NCI-H1694 treated with DMSO at 0.1 percent for 48 hours (cell line): ENCODE measurements at regions not wholly inside any gene's neighbourhood (a gene's known extent, or its start where the extent isn't known, plus 50 kb on each side); places are given as distances from the start of the nearest gene placed in this dataset.
"Not testable (repeated sequence)": the region's sequence is repeated elsewhere in the genome, so short reads cannot be mapped to it uniquely, and the experiment has no call there.

ENCODE experiments used
- DNase-seq: peaks from one replicate; lab custom pipeline; 2025; lab: John Stamatoyannopoulos, UW

DNA sequence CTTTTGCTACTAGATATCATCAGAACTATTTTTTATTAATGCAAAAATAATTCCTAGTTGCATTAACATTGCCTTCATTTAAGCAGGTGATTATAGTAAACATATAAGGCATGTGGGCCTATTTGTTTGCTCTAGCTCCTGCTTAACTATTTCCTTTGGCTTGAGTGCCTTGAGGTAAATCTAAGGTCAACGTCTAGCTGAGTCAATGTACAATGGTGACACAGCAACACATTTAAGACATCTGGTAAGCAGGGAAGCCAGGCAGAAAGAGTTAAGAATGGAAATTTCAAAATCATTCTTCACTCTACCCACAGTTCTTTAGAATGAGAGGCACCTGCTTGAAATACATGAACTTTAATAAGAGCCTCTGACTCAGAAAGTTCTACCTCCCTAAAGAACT lies 111.9 kb upstream of the FST start:
- DNase-seq = no peak

DNA sequence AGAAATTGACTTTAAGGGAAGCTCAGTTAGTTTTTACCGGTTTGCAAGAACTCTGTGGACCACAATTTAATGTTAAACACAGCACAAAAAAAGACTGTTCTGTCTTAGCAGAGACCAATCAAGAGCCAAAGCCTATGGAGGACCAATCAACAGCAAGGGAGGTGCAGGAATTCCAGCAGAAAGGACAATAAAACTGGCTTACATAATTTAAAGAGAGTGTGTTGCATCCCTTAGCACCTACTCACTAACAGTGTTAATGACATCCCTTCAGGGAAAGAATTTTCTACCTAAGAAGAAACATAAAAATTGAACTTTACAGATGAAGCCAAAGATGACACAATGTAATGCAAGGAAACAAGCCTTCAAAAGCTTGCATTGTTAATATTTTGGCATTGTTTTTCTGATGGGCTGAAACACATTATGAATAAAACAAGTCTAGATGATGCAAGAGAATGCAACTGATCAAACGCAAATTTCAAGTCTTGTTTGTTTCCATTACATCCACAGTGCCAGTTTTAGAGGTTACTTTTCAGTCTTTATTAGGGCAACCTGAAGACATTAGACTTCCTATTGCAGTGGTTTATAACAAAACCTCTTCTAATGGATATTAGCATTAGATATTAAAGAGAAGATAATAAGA lies 111.3 kb upstream of the FST start:
- DNase-seq = no peak

DNA sequence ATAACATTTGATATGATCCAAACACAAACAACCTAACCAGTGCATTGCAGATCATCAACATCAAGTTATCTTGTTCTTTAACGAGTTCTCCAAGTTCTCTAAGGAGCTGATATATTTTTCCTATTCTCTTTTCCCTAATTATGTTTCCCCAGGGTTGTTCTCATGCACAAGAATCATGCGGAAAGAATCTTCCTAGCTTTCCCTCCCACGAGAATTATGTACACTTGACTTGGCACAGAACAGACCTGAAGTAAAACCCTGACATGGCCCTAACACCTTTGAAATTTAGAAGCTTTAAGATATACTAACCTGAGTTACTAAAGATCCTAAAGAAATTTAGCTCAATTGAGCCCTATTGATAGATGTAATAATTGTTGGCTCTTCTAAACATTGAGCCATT lies 110.7 kb upstream of the FST start:
- no peak for DNase-seq

DNA sequence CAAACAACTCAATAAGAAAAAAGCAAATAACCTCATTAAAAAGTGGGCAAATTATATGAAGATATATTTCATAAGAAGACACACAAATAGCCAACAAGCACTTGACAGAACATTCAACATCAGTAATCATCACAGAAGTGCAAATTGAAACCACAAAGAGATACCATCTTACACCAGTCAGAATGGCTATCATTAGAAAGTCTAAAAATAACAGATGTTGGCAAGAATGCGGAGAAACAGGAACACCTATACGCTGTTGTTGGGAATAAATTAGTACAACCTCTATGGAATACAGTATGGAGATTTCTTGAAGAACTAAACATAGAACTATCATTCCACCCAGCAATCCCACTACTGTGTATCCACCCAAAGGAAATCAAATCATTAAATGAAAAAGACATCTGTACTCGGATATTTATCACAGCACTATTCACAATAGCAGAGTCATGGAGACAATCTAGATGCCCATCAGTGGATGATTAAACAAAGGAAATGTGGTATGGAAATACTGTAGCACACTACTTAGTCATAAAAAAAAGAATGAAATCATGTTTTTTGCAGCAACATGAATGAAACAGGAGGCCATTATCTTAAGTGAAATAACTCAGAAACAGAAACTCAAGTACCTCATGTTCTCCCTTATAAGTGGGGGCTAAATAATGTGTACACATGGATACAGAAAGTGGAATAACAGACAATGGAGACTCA lies 106.8 kb upstream of the FST start:
- no peak for DNase-seq

DNA sequence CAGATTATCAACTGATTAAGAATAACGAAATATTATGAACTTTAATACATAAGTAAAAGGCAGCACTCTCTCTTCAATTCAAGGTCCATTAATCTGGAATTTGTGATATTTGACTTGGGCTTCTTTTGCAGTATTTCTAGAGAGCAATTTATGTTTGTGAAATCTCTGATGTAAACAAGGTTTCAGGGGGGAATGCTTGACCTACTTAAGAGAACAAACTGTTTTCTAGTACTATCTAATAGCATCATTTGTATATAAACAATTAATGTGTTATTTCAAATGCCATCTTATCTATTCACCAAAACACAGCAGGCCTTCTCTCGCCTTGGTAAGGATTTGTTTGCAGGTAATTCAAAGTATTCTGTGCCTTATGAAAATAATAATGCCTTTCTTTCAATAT lies 103.6 kb upstream of the FST start:
- no peak for DNase-seq

DNA sequence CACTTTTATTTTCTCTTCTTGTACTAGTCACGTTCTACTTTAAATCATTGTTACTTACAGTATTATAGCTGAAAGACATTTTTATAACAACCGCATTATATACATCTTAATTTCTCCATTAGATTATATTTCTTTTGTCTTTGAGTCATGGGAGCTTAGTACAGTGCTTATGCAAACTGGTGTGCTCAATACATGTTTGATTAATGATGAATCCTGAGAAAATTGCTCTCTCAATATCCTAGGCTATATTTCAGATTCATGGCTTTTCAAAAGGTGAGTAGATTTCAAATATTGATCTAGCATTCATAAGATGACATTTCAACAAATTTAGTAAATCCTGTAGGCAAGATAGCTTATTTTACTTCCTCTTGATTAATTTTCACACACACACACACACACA lies 102.2 kb upstream of the FST start:
- DNase-seq = no peak

DNA sequence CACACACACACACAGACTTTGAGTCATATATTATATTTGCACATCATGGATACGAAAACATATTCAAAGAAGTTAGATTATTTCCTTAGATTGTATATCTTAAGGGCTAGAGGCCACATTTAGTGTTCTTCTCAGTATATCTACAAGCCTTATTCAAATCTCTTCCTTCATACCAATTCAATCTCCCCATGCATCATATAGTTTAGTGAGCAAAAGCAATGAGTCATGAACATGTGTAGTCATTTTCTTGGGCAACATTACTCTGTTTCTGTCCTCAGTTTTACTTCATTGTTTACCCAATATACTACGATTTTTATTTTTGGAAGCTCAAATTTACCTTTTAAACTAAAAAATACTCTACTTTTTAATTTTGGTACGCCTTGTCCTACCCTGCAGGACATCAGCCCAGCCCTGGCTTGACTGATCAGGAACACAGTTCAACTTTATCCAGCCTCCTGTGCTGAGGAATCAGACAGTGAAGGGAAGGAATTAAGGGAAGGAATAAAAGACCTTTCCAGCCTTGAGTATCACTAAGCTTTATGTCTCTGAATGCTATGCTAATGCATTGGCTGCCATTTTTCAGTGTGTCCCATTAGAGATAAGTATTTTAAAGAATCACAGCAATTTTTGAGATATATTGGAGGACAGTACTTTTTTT lies 101.7 kb upstream of the FST start:
- DNase-seq = no peak

DNA sequence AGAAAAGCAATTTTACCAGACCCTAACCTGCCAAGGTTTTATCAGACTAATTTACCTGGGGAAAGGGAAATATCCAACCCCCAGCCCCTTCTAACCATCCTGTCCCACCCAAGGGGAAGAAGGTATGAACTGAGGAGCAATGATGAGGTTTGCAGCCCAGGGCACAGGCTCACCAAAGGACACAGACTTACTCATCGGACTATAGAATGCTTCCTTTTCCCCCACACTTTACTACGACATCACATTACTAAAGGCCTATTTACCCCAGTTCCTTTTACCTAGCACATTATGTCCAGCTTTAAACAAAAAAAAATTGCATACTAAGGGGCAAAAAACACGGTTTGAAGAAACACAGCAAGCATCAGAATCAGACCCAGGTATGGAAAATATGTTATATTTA lies 94.1 kb upstream of the FST start:
- no peak for DNase-seq

DNA sequence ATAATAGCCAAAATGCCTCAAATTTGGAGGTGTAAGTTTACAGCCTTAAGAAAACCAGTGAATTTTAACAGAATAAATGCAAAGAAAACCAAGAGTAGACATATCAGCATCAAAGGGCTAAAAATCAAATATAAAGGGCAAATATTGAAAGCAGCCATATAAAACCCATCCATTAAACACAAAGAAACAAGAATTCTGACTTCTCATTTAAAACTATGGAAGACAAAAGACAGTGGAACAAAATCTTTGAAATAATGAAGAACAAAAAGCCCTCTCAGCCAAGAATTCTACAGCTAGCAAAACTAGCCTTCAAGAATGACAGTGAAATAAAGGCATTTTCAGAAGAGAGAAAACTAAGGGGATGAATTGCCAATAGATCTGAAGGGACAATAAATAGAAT lies 91.3 kb upstream of the FST start:
- DNase-seq = no peak

DNA sequence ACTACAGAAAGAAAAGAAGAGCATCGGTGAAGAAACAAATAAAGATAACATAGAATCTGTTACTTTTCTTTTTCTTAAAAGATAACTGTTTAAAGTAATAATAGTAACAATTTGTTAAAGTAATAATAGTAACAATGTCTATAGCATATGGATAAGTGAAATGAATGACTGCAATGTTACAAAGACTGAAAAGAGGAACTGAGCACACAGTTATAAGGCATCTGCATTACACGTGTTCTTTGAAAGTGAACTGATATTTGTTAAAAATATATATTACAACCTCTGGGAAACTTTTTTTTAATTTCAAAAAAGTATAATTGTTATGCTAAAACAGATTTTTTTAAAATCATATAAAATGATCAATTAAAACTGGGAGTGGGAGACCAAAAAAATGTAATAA lies 88.4 kb upstream of the FST start:
- DNase-seq = no peak

DNA sequence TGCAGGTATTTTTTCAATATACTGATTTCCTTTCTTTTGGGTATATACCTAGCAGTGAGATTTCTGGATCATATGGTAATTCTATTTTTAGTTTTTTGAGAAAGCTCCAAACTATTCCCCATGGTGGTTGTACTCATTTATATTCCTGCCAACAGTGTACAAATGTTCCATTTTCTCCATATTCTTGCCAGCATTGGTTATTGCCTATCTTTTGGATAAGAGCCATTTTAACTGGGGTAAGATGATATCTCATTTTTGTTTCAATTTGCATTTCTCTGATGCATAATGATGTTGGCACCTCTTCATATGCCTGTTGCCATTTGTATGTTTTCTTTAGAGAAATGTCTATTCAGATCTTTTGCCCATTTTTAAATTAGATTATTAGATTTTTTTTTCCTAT lies 85.6 kb upstream of the FST start:
- DNase-seq = no peak

DNA sequence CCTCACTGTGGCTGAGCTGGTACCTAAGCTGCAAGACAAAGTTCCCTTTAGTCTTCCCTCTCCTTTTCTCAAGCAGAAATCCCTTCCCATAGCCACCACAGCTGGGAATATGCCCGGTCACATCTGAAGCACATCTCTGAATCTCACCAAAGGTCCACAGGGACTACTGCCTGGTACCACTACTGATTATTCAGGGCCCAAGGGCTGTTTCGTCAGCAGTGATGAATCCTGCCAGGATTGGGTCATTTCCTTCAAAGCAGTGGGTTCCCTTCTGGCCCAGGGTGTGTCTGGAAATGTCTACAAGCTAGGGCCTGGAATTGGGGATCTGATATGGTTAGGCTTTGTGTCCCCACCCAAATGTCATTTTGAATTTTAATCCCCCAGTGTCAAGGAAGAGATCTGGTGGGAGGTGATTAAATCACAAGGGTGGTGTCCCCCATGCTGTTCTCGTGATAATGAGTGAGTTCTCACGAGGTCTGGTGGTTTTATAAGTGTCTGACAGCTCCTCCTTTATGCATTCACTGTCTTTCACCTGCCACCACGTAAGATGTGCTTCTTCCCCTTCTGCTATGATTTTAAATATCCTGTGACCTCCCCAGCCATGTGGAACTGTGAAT lies 83.2 kb upstream of the FST start:
- no peak for DNase-seq

DNA sequence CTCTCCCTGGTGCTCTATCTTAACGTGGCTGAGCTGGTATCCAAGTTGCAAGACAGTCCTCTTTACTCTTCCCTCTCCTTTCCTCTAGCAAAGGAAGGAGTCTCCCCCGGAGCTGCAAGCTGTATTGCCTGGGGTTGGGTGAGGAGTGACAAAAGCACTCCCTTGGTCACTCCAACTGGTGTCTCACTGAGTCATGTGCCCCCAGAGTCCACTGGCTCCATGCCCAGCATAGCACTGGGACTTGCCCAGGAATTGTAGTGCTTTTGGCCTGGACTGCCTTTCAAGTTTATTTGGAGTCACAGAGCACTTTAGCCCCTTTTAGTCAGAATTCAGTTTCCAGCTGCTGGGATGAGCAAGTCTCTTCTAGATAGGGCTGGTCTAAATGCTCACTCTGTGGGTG lies 82.6 kb upstream of the FST start:
- DNase-seq = no peak

DNA sequence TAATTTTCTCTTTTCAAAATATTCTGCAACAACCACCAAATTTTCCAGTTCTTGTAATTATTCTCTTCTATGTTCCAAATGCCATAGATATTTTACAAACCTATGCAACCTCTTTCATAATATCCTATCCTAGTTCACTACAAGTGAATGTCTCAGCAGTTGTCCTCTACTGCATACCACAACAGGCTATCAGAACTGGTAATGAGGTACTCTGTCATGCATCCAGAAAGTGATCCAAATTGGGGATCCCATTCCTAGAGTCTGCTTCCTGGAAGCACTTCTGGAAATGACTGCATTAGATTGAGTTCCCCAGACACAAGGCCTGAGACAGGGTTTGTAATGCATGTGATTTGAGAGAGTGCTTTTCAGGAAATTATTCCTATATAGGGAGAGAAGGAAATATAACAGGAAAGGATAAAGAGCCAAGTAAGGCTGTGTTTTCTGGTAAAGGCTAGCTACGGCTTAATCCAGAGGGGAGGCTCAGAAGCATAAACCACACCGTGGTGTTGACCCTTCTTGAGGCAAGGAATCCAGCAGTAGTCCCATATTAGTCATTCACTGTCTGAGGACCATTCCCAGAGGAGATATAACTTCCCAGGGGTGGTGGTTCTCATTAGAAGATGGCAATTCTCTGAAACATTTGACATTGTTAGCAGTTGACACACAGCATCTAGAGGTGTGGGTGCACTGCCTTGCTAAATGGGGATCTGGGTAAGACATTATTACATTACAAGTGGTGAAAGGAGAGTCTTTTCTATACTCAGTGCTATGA lies 80.3 kb upstream of the FST start:
- DNase-seq = no peak

DNA sequence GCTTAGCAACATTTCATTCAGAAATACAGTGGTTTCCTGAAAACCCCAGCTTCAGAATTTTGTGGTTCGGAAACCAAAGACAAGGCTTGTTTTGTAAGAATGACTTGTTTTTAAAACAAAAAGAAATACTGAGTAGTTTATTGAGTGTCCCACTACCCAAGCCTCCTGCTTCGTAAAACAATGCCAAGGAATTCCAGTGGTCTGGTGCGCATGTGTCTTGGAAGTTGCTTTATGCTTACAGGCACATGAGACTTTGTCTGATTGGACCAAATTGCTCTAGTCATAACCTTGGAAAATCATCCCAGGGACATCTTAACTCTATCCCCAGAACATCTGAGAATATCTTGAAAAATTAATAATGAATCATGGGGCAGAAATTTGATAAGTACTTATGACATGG lies 77.1 kb upstream of the FST start:
- DNase-seq = no peak

DNA sequence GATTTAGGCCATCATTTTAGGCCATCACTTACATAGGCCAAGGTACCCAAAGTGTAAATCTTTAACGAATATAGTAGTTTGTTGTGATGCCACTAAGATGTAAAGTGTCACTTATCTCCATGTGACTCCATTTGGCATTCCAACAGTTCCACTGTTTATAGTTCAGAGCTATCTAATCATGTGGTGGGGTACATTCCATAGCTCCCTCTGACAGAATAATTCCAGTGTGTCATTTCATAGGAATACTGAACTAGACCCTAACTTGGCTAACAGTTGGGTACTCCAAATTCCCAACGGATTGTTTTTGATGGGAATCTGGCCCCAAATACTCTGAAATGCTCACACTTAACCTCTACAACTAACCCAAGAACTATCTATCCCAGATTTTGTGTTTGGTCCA lies 76.7 kb upstream of the FST start:
- no peak for DNase-seq

DNA sequence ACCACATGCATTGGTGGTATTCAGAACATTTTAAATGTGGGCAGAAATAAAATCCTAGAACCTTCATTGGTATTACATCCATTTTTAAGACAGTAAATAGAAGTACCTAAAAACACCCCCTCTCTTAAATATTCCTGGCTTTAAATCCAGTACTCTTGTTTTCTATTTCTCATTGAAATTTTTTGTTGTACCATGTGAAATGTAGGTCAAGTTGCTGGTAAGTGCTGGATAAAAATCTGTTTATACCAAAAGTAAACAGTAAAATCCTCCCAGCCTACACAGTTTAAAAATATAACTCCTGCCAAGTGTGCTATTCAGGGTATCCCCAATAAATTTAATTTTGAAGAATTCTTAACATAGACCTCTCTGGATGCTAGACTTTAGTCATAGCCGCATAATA lies 75.0 kb upstream of the FST start:
- no peak for DNase-seq

DNA sequence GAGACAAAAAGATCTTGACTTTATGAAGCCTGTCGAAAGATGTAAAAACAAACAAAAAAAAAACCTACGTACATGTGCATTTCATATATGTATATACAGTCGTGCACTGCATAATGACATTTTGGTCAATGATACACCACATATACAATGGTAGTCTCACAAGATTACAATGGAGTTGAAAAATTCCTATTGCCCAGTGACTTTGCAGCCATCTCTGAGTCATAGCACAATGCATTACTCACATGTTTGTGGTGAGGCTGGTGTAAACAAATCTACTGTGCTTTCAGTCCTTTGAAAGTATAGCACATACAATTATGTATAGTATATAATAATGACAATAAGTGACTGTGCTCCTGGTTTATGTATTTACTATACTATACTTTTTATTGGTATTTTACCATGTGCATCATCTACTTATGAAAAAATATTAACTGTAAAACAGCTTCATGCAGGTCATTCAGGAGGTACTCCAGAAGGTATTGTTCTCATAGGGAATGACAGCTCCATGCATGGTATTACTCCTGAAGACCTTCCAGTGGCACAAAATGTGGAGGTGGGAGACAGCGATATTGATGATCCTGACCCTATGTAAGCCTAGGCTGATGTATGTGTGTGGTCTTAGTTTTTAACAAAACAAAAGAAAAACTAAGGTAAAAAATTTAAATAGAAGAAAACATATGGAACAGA lies 73.7 kb upstream of the FST start:
- no peak for DNase-seq

DNA sequence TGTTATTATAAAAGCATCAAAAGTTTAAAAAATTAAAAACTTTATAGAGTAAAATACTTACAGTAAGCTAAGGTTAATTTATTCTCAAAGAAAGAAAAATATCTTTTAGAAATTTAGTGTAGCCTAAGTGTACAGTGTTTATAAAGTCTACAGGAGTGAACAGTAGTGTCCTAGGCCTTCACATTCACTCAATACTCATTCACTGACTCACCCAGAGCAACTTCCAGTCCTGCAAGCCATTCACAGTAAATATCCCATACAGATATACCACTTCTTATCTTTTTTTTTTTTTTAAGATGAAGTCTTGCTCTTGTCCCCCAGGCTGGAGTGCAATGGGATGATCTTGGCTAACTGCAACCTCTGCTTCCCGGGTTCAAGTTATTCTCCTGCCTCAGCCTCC lies 73.1 kb upstream of the FST start:
- no peak for DNase-seq

DNA sequence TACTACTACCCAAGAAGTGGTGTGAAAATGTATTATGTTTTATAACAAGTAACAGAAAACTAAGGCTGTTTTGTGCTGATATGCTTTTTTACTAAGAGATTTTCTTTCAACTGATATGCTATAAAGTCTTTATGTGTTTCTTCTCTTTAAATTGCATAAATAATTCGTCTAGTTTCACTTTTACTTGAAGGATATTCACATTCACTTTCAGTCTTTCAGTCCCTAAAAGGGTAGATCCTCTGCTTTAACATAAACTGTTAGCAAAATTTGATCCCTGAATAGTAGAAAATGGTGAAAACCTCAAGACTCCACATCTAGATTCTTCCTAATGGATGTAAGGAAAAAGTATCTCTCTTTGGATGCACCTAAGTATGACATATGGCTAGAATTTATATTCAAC lies 69.0 kb upstream of the FST start:
- DNase-seq = no peak

DNA sequence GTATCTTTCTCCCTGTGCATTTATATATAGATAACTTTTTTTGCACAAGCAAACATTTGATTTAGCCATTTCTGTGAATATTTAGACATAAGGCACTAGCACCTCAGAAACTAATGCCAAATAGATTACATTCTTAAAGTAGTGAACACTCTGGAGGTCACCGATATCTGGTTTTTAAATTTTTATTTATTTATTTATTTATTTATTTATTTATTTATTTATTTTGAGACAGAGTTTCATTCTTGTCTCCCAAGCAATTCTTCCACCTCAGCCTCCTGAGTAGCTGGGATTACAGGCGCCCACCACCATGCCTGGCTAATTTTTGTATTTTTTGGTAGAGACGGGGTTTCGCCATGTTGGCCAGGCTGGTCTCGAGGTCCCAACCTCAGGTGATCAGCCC lies 67.9 kb upstream of the FST start:
- not testable (repeated sequence) for DNase-seq
